ENCODE measurements at regions not wholly inside any gene's neighbourhood (a gene's known extent, or its start where the extent isn't known, plus 50 kb on each side); places are given as distances from the start of the nearest gene placed in this dataset.

GRCh38 chr4:186920483-186920882 lies 196.8 kb upstream of the FAT1 start:
- H3K36me3 ChIP-seq (ENCODE audit: control insufficient read depth in 2 of 3, insufficient read depth in 3 of 3, low read length in 3 of 3): no peaks in the 10 kb centered on the region
- DNase-seq (no peak), FAIRE-seq (no peak)
- TF ChIP-seq CTCF (IDR thresholded peaks at IDR 0.05; ENCODE audit: borderline replicate concordance, extremely low read depth, insufficient read depth): no peak
- intact Hi-C loops (cut with DNase I): no loop called here
- H3K4me1 ChIP-seq (ENCODE audit: control insufficient read depth in 2 of 3, insufficient read depth in 2 of 3, low read depth in 1 of 3, low read length in 3 of 3): no peaks in the 10 kb centered on the region
- H3K9ac ChIP-seq (ENCODE audit: low read length in 3 of 3): no peak overlapping the region
- H3K4me3 ChIP-seq (ENCODE audit: low read length in 3 of 3): no peak overlapping the region
- no peaks in the 10 kb centered on the region for H3K9me3 ChIP-seq (ENCODE audit: control insufficient read depth in 2 of 3, insufficient read depth in 1 of 3, low read length in 3 of 3)
- no peak overlapping the region for H3K27ac ChIP-seq (ENCODE audit: low read depth in 2 of 2, low read length in 2 of 2)
- no peaks in the 10 kb centered on the region for H3K27me3 ChIP-seq (ENCODE audit: control insufficient read depth, insufficient read depth, low read length)

- no peak overlapping the region for H3K9ac ChIP-seq (ENCODE audit: low read length in 3 of 3)
- no peak overlapping the region for H3K27ac ChIP-seq (ENCODE audit: low read depth in 2 of 2, low read length in 2 of 2)
- intact Hi-C loops (cut with DNase I): no loop called here
Observed at GRCh38 chr4:186920992-186921391, 197.3 kb upstream of the FAT1 start.

GRCh38 chr4:186924723-186925122 lies 201.1 kb upstream of the FAT1 start:
- FAIRE-seq (no peak), DNase-seq (no peak)
- Histone ChIP-seq H3K27ac (ENCODE audit: low read depth in 2 of 2, low read length in 2 of 2) (no peak overlapping the region), H3K9ac (ENCODE audit: low read length in 3 of 3) (no peak overlapping the region), H3K4me3 (ENCODE audit: low read length in 3 of 3) (no peak overlapping the region), H3K27me3 (ENCODE audit: control insufficient read depth, insufficient read depth, low read length) (no peaks in the 10 kb centered on the region), H3K36me3 (ENCODE audit: control insufficient read depth in 2 of 3, insufficient read depth in 3 of 3, low read length in 3 of 3) (no peaks in the 10 kb centered on the region), H3K9me3 (ENCODE audit: control insufficient read depth in 2 of 3, insufficient read depth in 1 of 3, low read length in 3 of 3) (no peaks in the 10 kb centered on the region), H3K4me1 (ENCODE audit: control insufficient read depth in 2 of 3, insufficient read depth in 2 of 3, low read depth in 1 of 3, low read length in 3 of 3) (no peaks in the 10 kb centered on the region)
- TF ChIP-seq CTCF (IDR thresholded peaks at IDR 0.05; ENCODE audit: borderline replicate concordance, extremely low read depth, insufficient read depth): no peak
- intact Hi-C loops (cut with DNase I): no loop called here

More at GRCh38 chr4:186920992-186921391, 197.3 kb upstream of the FAT1 start:
- TF ChIP-seq CTCF (IDR thresholded peaks at IDR 0.05; ENCODE audit: borderline replicate concordance, extremely low read depth, insufficient read depth): no peak
- DNase-seq (no peak), FAIRE-seq (no peak)
- Histone ChIP-seq H3K36me3 (ENCODE audit: control insufficient read depth in 2 of 3, insufficient read depth in 3 of 3, low read length in 3 of 3) (no peaks in the 10 kb centered on the region), H3K4me1 (ENCODE audit: control insufficient read depth in 2 of 3, insufficient read depth in 2 of 3, low read depth in 1 of 3, low read length in 3 of 3) (no peaks in the 10 kb centered on the region), H3K4me3 (ENCODE audit: low read length in 3 of 3) (no peak overlapping the region), H3K9me3 (ENCODE audit: control insufficient read depth in 2 of 3, insufficient read depth in 1 of 3, low read length in 3 of 3) (no peaks in the 10 kb centered on the region), H3K27me3 (ENCODE audit: control insufficient read depth, insufficient read depth, low read length) (no peaks in the 10 kb centered on the region)

- no peak overlapping the region for H3K4me3 ChIP-seq (ENCODE audit: low read length in 3 of 3)
- no peak for FAIRE-seq
- TF ChIP-seq CTCF (IDR thresholded peaks at IDR 0.05; ENCODE audit: borderline replicate concordance, extremely low read depth, insufficient read depth): no peak
- intact Hi-C loops (cut with DNase I): no loop called here
- H3K4me1 ChIP-seq (ENCODE audit: control insufficient read depth in 2 of 3, insufficient read depth in 2 of 3, low read depth in 1 of 3, low read length in 3 of 3): peaks cover 0 to 4% (median 0%) of the 10 kb centered on the region in 3 donors
- H3K36me3 ChIP-seq (ENCODE audit: control insufficient read depth in 2 of 3, insufficient read depth in 3 of 3, low read length in 3 of 3): no peaks in the 10 kb centered on the region
- H3K27ac ChIP-seq (ENCODE audit: low read depth in 2 of 2, low read length in 2 of 2): no peak overlapping the region
- no peaks in the 10 kb centered on the region for H3K27me3 ChIP-seq (ENCODE audit: control insufficient read depth, insufficient read depth, low read length)
- H3K9me3 ChIP-seq (ENCODE audit: control insufficient read depth in 2 of 3, insufficient read depth in 1 of 3, low read length in 3 of 3): no peaks in the 10 kb centered on the region
- no peak for DNase-seq
- no peak overlapping the region for H3K9ac ChIP-seq (ENCODE audit: low read length in 3 of 3)
Observed at GRCh38 chr4:186927624-186928023, 204.0 kb upstream of the FAT1 start.

Measured in kidney (tissue), 13 donors.